A549 (cell line): ENCODE measurements at regions not wholly inside any gene's neighbourhood (a gene's known extent, or its start where the extent isn't known, plus 50 kb on each side); places are given as distances from the start of the nearest gene placed in this dataset.

Source experiments
- BHLHE40 ChIP-seq: IDR thresholded peaks from 2 replicates; pipeline ENCODE4 v1.6.1; 2012; ENCODE audit warnings: low read depth, low read length, inconsistent platforms
- CTCF ChIP-seq: fragments of >200 bp; sonication (Bioruptor Twin); formaldehyde crosslinking; IDR thresholded peaks from 3 replicates; pipeline ENCODE4 v1.5.1; 2016
- EP300 ChIP-seq, 2 experiments: fragments of >200 bp; sonication (Bioruptor Twin); formaldehyde crosslinking; IDR thresholded peaks; 2 replicates in 1 of 2; 3 replicates in 1 of 2; pipeline ENCODE4 v1.6.1; 2016 to 2017
- HDAC2 ChIP-seq: fragments of 200-600 bp; sonication (generic); IDR thresholded peaks from 2 replicates; pipeline ENCODE4 v1.6.1; 2016
- JUN ChIP-seq, 2 experiments: fragments of >200 bp; sonication (Bioruptor Twin); formaldehyde crosslinking; IDR thresholded peaks; 2 replicates in 1 of 2; 3 replicates in 1 of 2; pipeline ENCODE4 v1.6.1; 2016 to 2017
- JUNB ChIP-seq: fragments of >200 bp; sonication (Bioruptor Twin); formaldehyde crosslinking; IDR thresholded peaks from 2 replicates; pipeline ENCODE4 v1.6.1; 2016
- MAFK ChIP-seq: fragments of 450-650 bp; IDR thresholded peaks from 2 replicates; pipeline ENCODE4 v1.6.1; 2014; ENCODE audit not compliant: partially characterized antibody
- PBX3 ChIP-seq: IDR thresholded peaks from 2 replicates; pipeline ENCODE4 v1.6.1; 2012
- PHF8 ChIP-seq: fragments of 200-600 bp; sonication (generic); IDR thresholded peaks from 2 replicates; pipeline ENCODE4 v1.6.1; 2016; ENCODE audit warnings: low read depth, mild to moderate bottlenecking, antibody characterized with exemption, moderate library complexity, borderline replicate concordance
- POLR2A ChIP-seq: IDR thresholded peaks from 2 replicates; pipeline ENCODE4 v1.6.1; 2012; ENCODE audit warnings: mild to moderate bottlenecking, low read length
- TFCP2L1 ChIP-seq: fragments of 250-450 bp; sonication (Bioruptor Pico); IDR thresholded peaks from 2 replicates; pipeline ENCODE4 v1.5.0; 2021; ENCODE audit warnings: mild to moderate bottlenecking
- USF2 ChIP-seq: fragments of 450-650 bp; IDR thresholded peaks from 2 replicates; pipeline ENCODE4 v1.6.1; 2014; ENCODE audit warnings: antibody characterized with exemption
- ZC3H11A ChIP-seq: fragments of 450-650 bp; IDR thresholded peaks from 2 replicates; pipeline ENCODE4 v1.6.1; 2014; ENCODE audit warnings: antibody characterized with exemption, mild to moderate bottlenecking

GRCh38 chr13:61546413-61546812, 130.8 kb upstream of the PCDH20 start:
- TF ChIP-seq HDAC2 (no peak), POLR2A (no peak), CTCF (no peak), ZC3H11A (no peak), PHF8 (no peak), EP300 (IDR thresholded peaks at IDR 0.05) (no peak), USF2 (no peak), JUNB (no peak), MAFK (no peak), PBX3 (no peak), BHLHE40 (no peak), JUN (IDR thresholded peaks at IDR 0.05) (no peak), TFCP2L1 (CRISPR knock-in tag) (no peak)
